Pons (tissue), 1 donor: ENCODE measurements at regions not wholly inside any gene's neighbourhood (a gene's known extent, or its start where the extent isn't known, plus 50 kb on each side); places are given as distances from the start of the nearest gene placed in this dataset.
"Not testable (repeated sequence)": the region's sequence is repeated elsewhere in the genome, so short reads cannot be mapped to it uniquely, and the experiment has no call there.

Experiments used
- DNase-seq: peaks from one replicate; pipeline ENCODE4 v3.0.0-alpha.2; 2016; ENCODE audit warnings: low spot score

- no peak for DNase-seq
Observed at GRCh38 chr12:107373238-107373809, 280.0 kb upstream of the CRY1 start.

GRCh38 chr12:107374161-107374840 is 281.0 kb upstream of the CRY1 start:
- no peak for DNase-seq

GRCh38 chr12:107375231-107375630 is 281.9 kb upstream of the CRY1 start:
- no peak for DNase-seq

GRCh38 chr12:107377596-107378385 is 284.4 kb upstream of the CRY1 start:
- no peak for DNase-seq

GRCh38 chr12:107378609-107379008 is 285.3 kb upstream of the CRY1 start:
- DNase-seq: no peak

GRCh38 chr12:107379142-107379851 is 285.9 kb upstream of the CRY1 start:
- DNase-seq: not testable (repeated sequence)

GRCh38 chr12:107379852-107380567 is 286.7 kb upstream of the CRY1 start:
- no peak for DNase-seq

GRCh38 chr12:107384645-107385044 is 291.3 kb upstream of the CRY1 start:
- no peak for DNase-seq

- DNase-seq: no peak
Observed at GRCh38 chr12:107385509-107385908, 292.2 kb upstream of the CRY1 start.

- no peak for DNase-seq
Observed at GRCh38 chr12:107386569-107386968, 293.2 kb upstream of the CRY1 start.

GRCh38 chr12:107388263-107388662 is 294.9 kb upstream of the CRY1 start:
- no peak for DNase-seq

GRCh38 chr12:107390414-107390813 is 295.2 kb upstream of the PWP1 start:
- no peak for DNase-seq

GRCh38 chr12:107393043-107393717 is 292.4 kb upstream of the PWP1 start:
- no peak for DNase-seq

GRCh38 chr12:107394693-107395092 is 290.9 kb upstream of the PWP1 start:
- DNase-seq: no peak

- no peak for DNase-seq
Observed at GRCh38 chr12:107395817-107396216, 289.8 kb upstream of the PWP1 start.

GRCh38 chr12:107396991-107397390 is 288.6 kb upstream of the PWP1 start:
- DNase-seq: no peak

GRCh38 chr12:107397890-107398500 is 287.6 kb upstream of the PWP1 start:
- DNase-seq: no peak

GRCh38 chr12:107399046-107399445 is 286.6 kb upstream of the PWP1 start:
- DNase-seq: no peak

- DNase-seq: peak; percentile 46
Observed at GRCh38 chr12:107400686-107401447, 284.7 kb upstream of the PWP1 start.
